Loucy (cell line): ENCODE measurements at regions not wholly inside any gene's neighbourhood (a gene's known extent, or its start where the extent isn't known, plus 50 kb on each side); places are given as distances from the start of the nearest gene placed in this dataset.

Experiments used
- EZH2phosphoT487 ChIP-seq: fragments of 200-600 bp; IDR thresholded peaks from 2 replicates; pipeline ENCODE4 v1.6.1; 2018; ENCODE audit warnings: antibody characterized with exemption, mild to moderate bottlenecking, moderate library complexity, borderline replicate concordance
- TF ChIP-seq, protein P1 (sequence below): fragments of 200-600 bp; sonication (generic); conservative IDR thresholded peaks from 2 replicates; pipeline ENCODE4 v1.5.1; 2014; ENCODE audit warnings: mild to moderate bottlenecking, antibody characterized with exemption, low read length

DNA sequence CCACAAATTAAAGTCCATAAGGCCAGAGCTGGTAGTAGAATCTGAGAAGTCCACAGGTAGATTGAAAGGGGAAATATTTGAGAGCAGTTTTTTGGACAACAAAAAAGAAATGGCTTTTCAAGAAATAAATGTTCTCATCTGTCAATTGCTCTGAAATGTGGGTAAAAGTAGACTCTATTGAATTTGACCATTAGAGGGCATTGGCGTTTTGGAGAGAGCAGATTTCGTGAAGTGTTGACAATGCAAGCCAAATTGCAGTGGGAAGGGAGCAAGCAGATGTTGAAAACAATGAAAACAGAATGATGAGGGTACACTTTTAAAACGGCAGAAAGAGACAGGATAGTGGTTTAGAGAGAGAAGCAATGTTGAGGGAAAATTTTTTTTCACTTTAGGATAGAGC is 149.1 kb upstream of the FAM83B start:
- TF ChIP-seq, protein P1, sequence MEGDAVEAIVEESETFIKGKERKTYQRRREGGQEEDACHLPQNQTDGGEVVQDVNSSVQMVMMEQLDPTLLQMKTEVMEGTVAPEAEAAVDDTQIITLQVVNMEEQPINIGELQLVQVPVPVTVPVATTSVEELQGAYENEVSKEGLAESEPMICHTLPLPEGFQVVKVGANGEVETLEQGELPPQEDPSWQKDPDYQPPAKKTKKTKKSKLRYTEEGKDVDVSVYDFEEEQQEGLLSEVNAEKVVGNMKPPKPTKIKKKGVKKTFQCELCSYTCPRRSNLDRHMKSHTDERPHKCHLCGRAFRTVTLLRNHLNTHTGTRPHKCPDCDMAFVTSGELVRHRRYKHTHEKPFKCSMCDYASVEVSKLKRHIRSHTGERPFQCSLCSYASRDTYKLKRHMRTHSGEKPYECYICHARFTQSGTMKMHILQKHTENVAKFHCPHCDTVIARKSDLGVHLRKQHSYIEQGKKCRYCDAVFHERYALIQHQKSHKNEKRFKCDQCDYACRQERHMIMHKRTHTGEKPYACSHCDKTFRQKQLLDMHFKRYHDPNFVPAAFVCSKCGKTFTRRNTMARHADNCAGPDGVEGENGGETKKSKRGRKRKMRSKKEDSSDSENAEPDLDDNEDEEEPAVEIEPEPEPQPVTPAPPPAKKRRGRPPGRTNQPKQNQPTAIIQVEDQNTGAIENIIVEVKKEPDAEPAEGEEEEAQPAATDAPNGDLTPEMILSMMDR = peak; percentile 40; the same call in 1 of the 2 replicates
- no peak for TF ChIP-seq EZH2phosphoT487
